ENCODE measurements at regions not wholly inside any gene's neighbourhood (a gene's known extent, or its start where the extent isn't known, plus 50 kb on each side); places are given as distances from the start of the nearest gene placed in this dataset.

GRCh38 chr14:58725226-58725625 is 87.5 kb downstream of the DACT1 start:
- FAIRE-seq (no peak), ATAC-seq (no peak), DNase-seq (ENCODE audit: low read depth, low spot score) (no peak)
- no peak for TF ChIP-seq PAX5 (IDR thresholded peaks at IDR 0.05; ENCODE audit: borderline replicate concordance, low read depth, low read length)
- no peak for TF ChIP-seq ZBTB11 (CRISPR knock-in tag; IDR thresholded peaks at IDR 0.05)
- TF ChIP-seq POU2F2 (IDR thresholded peaks at IDR 0.05; ENCODE audit: borderline replicate concordance, low read depth, low read length) = no peak
- TF ChIP-seq WRNIP1 (IDR thresholded peaks at IDR 0.05; ENCODE audit: borderline replicate concordance, low read depth, low read length) = no peak
- no peak for TF ChIP-seq ZNF384 (IDR thresholded peaks at IDR 0.05; ENCODE audit: borderline replicate concordance, low read depth, low read length)
- TF ChIP-seq IRF4 (IDR thresholded peaks at IDR 0.05; ENCODE audit: low read depth, low read length) = no peak
- no peak for TF ChIP-seq MEF2A (IDR thresholded peaks at IDR 0.05; ENCODE audit: insufficient read depth, low read depth, low read length)
- no peak for TF ChIP-seq BACH1 (IDR thresholded peaks at IDR 0.05; ENCODE audit: borderline replicate concordance)
- TF ChIP-seq MTA2 (IDR thresholded peaks at IDR 0.05; ENCODE audit: low read depth) = no peak
- TF ChIP-seq RAD21 (IDR thresholded peaks at IDR 0.05; ENCODE audit: insufficient read depth, low read depth, low read length) = no peak
- no peak for TF ChIP-seq POLR2A (IDR thresholded peaks at IDR 0.05; ENCODE audit: low read depth, low read length)
- TF ChIP-seq BMI1 (IDR thresholded peaks at IDR 0.05; ENCODE audit: borderline replicate concordance) = no peak
- no peak for TF ChIP-seq MYC (IDR thresholded peaks at IDR 0.05; ENCODE audit: insufficient read depth, insufficient read length, insufficient replicate concordance, low read length, severe bottlenecking)
- no peak for TF ChIP-seq BRCA1 (IDR thresholded peaks at IDR 0.05; ENCODE audit: low read depth, low read length)
- TF ChIP-seq CHD2 (IDR thresholded peaks at IDR 0.05; ENCODE audit: borderline replicate concordance, low read depth, low read length) = no peak
- TF ChIP-seq CREM (IDR thresholded peaks at IDR 0.05; ENCODE audit: low read depth) = no peak
- no peak for TF ChIP-seq ATF3 (IDR thresholded peaks at IDR 0.05; ENCODE audit: borderline replicate concordance, extremely low read depth, low read depth, low read length)
- no peak for TF ChIP-seq ETV6 (conservative IDR thresholded peaks at IDR 0.05 in 1 of 2, IDR thresholded peaks at IDR 0.05 in 1 of 2; ENCODE audit: borderline replicate concordance in 1 of 2, low read depth in 1 of 2)
- TF ChIP-seq ZBED1 (IDR thresholded peaks at IDR 0.05; ENCODE audit: borderline replicate concordance) = no peak
- no peaks in the 10 kb centered on the region for H3K36me3 ChIP-seq (ENCODE audit: control insufficient read depth in 2 of 2, insufficient read depth in 2 of 2, low read length in 1 of 2)
- no peaks in the 10 kb centered on the region for H3K79me2 ChIP-seq (ENCODE audit: control insufficient read depth, insufficient read depth, low read length)
- no peaks in the 10 kb centered on the region for H3K9me3 ChIP-seq (replicated peaks; ENCODE audit: control insufficient read depth, insufficient read depth, low read length)
- H3K9ac ChIP-seq (ENCODE audit: control insufficient read depth, insufficient read depth, low read length) = no peak overlapping the region
- H2AFZ ChIP-seq (ENCODE audit: control insufficient read depth, low read depth, low read length) = no peak overlapping the region
- no peaks in the 10 kb centered on the region for H3K4me1 ChIP-seq (ENCODE audit: control insufficient read depth, insufficient read depth, low read length)
- RAD21 ChIA-PET (ENCODE audit: unreplicated experiment) = no interaction called here
- in situ Hi-C loops (cut with MboI) (no loop called here), intact Hi-C loops (cut with micrococcal nuclease; ENCODE audit: unreplicated experiment) (no loop called here)
- no peak overlapping the region for H3K27ac ChIP-seq (ENCODE audit: control insufficient read depth, insufficient read depth)
- H4K20me1 ChIP-seq (ENCODE audit: control insufficient read depth, insufficient read depth) = no peaks in the 10 kb centered on the region
- H3K27me3 ChIP-seq (replicated peaks in 1 of 2; ENCODE audit: control insufficient read depth in 2 of 2, insufficient read depth in 2 of 2, low read length in 1 of 2) = no peaks in the 10 kb centered on the region; a peak in 1 of 4 replicates
- no peak overlapping the region for H3K4me3 ChIP-seq
- CTCF ChIA-PET = no interaction called here
- POLR2A ChIA-PET = no interaction called here
- SMC1A ChIA-PET (ENCODE audit: uncharacterized antibody, unreplicated experiment) = interaction anchor here (1.1 kb wide), 1 partner anchor 47 kb away, joined by 3 read pairs; no protein-coding TSS in a partner anchor
- no TSS peak for BruUV-seq (replicated peaks)
- no peak overlapping the region for H3K4me2 ChIP-seq (ENCODE audit: control insufficient read depth, insufficient read depth)

Measured in GM12878 (cell line).